K562 (cell line): ENCODE measurements at regions not wholly inside any gene's neighbourhood (a gene's known extent, or its start where the extent isn't known, plus 50 kb on each side); places are given as distances from the start of the nearest gene placed in this dataset.

ENCODE experiments used
- KLF1 ChIP-seq: fragments of 450-650 bp; IDR thresholded peaks from 2 replicates; pipeline ENCODE4 v1.6.1; 2016; ENCODE audit warnings: missing genetic modification characterization, missing compliant biosample characterization
- POLR2AphosphoS5 ChIP-seq: IDR thresholded peaks from 2 replicates; pipeline ENCODE4 v1.6.1; 2011; ENCODE audit warnings: mild to moderate bottlenecking, low read depth, low read length, moderate library complexity; ENCODE audit not compliant: control insufficient read depth, insufficient read depth
- RBM22 ChIP-seq: fragments of 200-400 bp; formaldehyde crosslinking; IDR thresholded peaks from 2 replicates; pipeline ENCODE4 v1.6.1; 2018; ENCODE audit warnings: low read length, low read depth; ENCODE audit not compliant: poor library complexity, severe bottlenecking
- STAT5A ChIP-seq: IDR thresholded peaks from 2 replicates; pipeline ENCODE4 v1.6.1; 2012; ENCODE audit warnings: low read length, inconsistent platforms, borderline replicate concordance
- TF ChIP-seq, protein P1 (sequence below): fragments of 250-450 bp; sonication (Bioruptor Pico); IDR thresholded peaks from 2 replicates; pipeline ENCODE4 v1.9.0; 2021; ENCODE audit warnings: mild to moderate bottlenecking, inconsistent platforms
- TF ChIP-seq, protein P2 (sequence below): fragments of 250-450 bp; sonication (Bioruptor Pico); IDR thresholded peaks from 2 replicates; pipeline ENCODE4 v1.8.0; 2021; ENCODE audit warnings: borderline replicate concordance, mild to moderate bottlenecking, moderate library complexity; ENCODE audit not compliant: poor library complexity, severe bottlenecking

DNA sequence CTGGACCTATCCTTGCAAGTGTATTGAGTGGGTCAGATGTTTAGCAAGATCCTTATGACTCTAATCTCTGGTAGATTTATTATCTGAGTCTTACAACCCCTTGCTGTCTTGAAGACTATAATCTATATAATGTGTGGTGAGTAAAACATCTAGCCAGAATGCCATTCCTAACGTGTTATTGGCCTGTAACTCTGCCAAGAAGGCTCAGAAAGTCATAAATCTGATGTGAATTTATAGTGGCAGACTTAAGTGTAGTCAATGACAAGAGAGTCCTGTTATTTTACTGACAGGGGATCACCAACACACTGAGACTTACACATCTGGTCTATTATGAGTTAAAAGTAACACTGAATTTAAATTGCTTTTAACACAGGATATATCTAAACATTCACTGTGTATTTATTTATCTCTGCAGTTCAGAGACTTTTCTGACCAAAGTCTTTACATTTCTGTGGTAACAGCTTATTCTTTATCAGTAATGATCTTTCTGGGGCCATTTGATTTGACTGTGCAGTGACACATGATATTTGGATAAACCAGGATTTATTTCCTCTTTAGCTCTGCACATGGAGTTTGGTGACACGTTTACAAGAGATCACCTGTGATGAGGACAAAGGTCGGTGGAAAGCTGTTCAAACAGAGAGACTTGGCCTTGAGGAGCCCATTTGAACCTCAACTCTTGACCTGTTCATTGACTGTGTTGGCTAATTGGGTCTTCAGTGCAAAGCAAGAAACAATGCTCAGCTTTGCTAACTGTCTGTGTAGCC is 415.8 kb downstream of the STIM2 start (continued):
- no peak for TF ChIP-seq STAT5A
- TF ChIP-seq, protein P1, sequence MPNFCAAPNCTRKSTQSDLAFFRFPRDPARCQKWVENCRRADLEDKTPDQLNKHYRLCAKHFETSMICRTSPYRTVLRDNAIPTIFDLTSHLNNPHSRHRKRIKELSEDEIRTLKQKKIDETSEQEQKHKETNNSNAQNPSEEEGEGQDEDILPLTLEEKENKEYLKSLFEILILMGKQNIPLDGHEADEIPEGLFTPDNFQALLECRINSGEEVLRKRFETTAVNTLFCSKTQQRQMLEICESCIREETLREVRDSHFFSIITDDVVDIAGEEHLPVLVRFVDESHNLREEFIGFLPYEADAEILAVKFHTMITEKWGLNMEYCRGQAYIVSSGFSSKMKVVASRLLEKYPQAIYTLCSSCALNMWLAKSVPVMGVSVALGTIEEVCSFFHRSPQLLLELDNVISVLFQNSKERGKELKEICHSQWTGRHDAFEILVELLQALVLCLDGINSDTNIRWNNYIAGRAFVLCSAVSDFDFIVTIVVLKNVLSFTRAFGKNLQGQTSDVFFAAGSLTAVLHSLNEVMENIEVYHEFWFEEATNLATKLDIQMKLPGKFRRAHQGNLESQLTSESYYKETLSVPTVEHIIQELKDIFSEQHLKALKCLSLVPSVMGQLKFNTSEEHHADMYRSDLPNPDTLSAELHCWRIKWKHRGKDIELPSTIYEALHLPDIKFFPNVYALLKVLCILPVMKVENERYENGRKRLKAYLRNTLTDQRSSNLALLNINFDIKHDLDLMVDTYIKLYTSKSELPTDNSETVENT (CRISPR knock-in tag) = no peak
- TF ChIP-seq, protein P2, sequence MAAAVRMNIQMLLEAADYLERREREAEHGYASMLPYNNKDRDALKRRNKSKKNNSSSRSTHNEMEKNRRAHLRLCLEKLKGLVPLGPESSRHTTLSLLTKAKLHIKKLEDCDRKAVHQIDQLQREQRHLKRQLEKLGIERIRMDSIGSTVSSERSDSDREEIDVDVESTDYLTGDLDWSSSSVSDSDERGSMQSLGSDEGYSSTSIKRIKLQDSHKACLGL = no peak
- no peak for TF ChIP-seq RBM22
- no peak for TF ChIP-seq POLR2AphosphoS5
- no peak for TF ChIP-seq KLF1 (tag)
